Kidney (tissue), 13 donors: ENCODE measurements at regions not wholly inside any gene's neighbourhood (a gene's known extent, or its start where the extent isn't known, plus 50 kb on each side); places are given as distances from the start of the nearest gene placed in this dataset.

ENCODE experiments used
- DNase-seq, 5 donors: peaks; one replicate each; pipeline ENCODE4 v3.0.0-alpha.2; 2013 to 2020
- FAIRE-seq: peaks from 2 replicates; lab custom pipeline; 2012; peaks lifted over from hg19 to GRCh38; lab: Jason Lieb, UNC
- H3K27ac ChIP-seq, 2 donors: one replicate each; pipeline ENCODE4 v1.7.0; 2013; ENCODE audit warnings: low read depth in 2 of 2, low read length in 2 of 2, inconsistent platforms in 1 of 2
- H3K27me3 ChIP-seq: one replicate; pipeline ENCODE4 v1.7.1; 2013; ENCODE audit warnings: low read length, inconsistent platforms; ENCODE audit not compliant: control insufficient read depth, insufficient read depth
- H3K36me3 ChIP-seq, 3 donors: one replicate each; pipeline versions ENCODE4 v1.7.0 to v1.7.1; 2013; ENCODE audit warnings: low read length in 3 of 3, control low read depth in 1 of 3, inconsistent platforms in 1 of 3; ENCODE audit not compliant: insufficient read depth in 3 of 3, control insufficient read depth in 2 of 3
- H3K4me1 ChIP-seq, 3 donors: one replicate each; pipeline versions ENCODE4 v1.7.0 to v1.7.1; 2013; ENCODE audit warnings: low read length in 3 of 3, inconsistent platforms in 1 of 3, low read depth in 1 of 3; ENCODE audit not compliant: control insufficient read depth in 2 of 3, insufficient read depth in 2 of 3
- H3K4me3 ChIP-seq, 3 donors: one replicate each; pipeline versions ENCODE4 v1.7.0 to v1.8.1; 2013; ENCODE audit warnings: low read length in 3 of 3, control low read depth in 1 of 3, inconsistent platforms in 1 of 3
- H3K9ac ChIP-seq, 3 donors: one replicate each; pipeline versions ENCODE4 v1.7.0 to v1.7.1; 2013; ENCODE audit warnings: low read length in 3 of 3, control low read depth in 1 of 3, inconsistent platforms in 1 of 3
- H3K9me3 ChIP-seq, 3 donors: one replicate each; pipeline versions ENCODE4 v1.7.0 to v1.7.1; 2013; ENCODE audit warnings: low read length in 3 of 3, control low read depth in 1 of 3, inconsistent platforms in 1 of 3; ENCODE audit not compliant: control insufficient read depth in 2 of 3, insufficient read depth in 1 of 3
- CTCF ChIP-seq: IDR thresholded peaks from 3 replicates; pipeline ENCODE4 v1.5.1; 2012; ENCODE audit warnings: mild to moderate bottlenecking, moderate library complexity, borderline replicate concordance; ENCODE audit not compliant: insufficient read depth; ENCODE audit errors: extremely low read depth
- intact Hi-C: fragments of 100-400 bp; cut with DNase I; formaldehyde crosslinking; loops from one replicate; pipeline ENCODE4 v1.11.1; 2022
- donor health status: control.
- donor health status: control.
- donor health status: control.
- donor health status: control.
- donor health status: control.
- donor health status: DM: yes; HTN: yes; CAD: no.
- donor health status: Normal renal cell carcinoma (clear cell type).

GRCh38 chr9:28661853-28662252 is 1088.6 kb upstream of the C9orf72 start:
- H3K4me3 ChIP-seq = no peak overlapping the region
- DNase-seq = no peak
- H3K36me3 ChIP-seq = no peaks in the 10 kb centered on the region
- no peaks in the 10 kb centered on the region for H3K27me3 ChIP-seq
- H3K9me3 ChIP-seq = no peaks in the 10 kb centered on the region
- no peak overlapping the region for H3K27ac ChIP-seq
- FAIRE-seq = no peak
- H3K9ac ChIP-seq = no peak overlapping the region
- TF ChIP-seq CTCF = no peak
- H3K4me1 ChIP-seq = no peaks in the 10 kb centered on the region
- intact Hi-C loops = no loop called here

- no peaks in the 10 kb centered on the region for H3K9me3 ChIP-seq
- H3K4me1 ChIP-seq = no peaks in the 10 kb centered on the region
- no peak for FAIRE-seq
- H3K27ac ChIP-seq = no peak overlapping the region
- no peaks in the 10 kb centered on the region for H3K36me3 ChIP-seq
- TF ChIP-seq CTCF = no peak
- H3K27me3 ChIP-seq = no peaks in the 10 kb centered on the region
- H3K9ac ChIP-seq = no peak overlapping the region
- DNase-seq = no peak
- H3K4me3 ChIP-seq = no peak overlapping the region
- intact Hi-C loops = no loop called here
Measured at GRCh38 chr9:28662675-28663074, 1089.4 kb upstream of the C9orf72 start.

GRCh38 chr9:28668158-28668557 is 1094.9 kb upstream of the C9orf72 start:
- intact Hi-C loops = no loop called here

More at GRCh38 chr9:28668158-28668557, 1094.9 kb upstream of the C9orf72 start:
- FAIRE-seq (no peak), DNase-seq (no peak)
- H3K9me3 ChIP-seq = no peaks in the 10 kb centered on the region
- no peak overlapping the region for H3K27ac ChIP-seq
- no peaks in the 10 kb centered on the region for H3K36me3 ChIP-seq
- H3K27me3 ChIP-seq = no peaks in the 10 kb centered on the region
- H3K9ac ChIP-seq = no peak overlapping the region
- no peaks in the 10 kb centered on the region for H3K4me1 ChIP-seq
- TF ChIP-seq CTCF = no peak
- no peak overlapping the region for H3K4me3 ChIP-seq
